ENCODE measurements at regions not wholly inside any gene's neighbourhood (a gene's known extent, or its start where the extent isn't known, plus 50 kb on each side); places are given as distances from the start of the nearest gene placed in this dataset.

GRCh38 chr15:29601811-29602210, 220.5 kb downstream of the TJP1 start:
- DNase-seq: no peak

GRCh38 chr15:29600262-29600661, 222.0 kb downstream of the TJP1 start:
- no peak for DNase-seq

- no peak for DNase-seq
Measured at GRCh38 chr15:29596266-29596665, 226.0 kb downstream of the TJP1 start.

GRCh38 chr15:29593629-29594028, 228.6 kb downstream of the TJP1 start:
- DNase-seq: no peak

- DNase-seq: no peak
Measured at GRCh38 chr15:29593111-29593510, 229.2 kb downstream of the TJP1 start.

- DNase-seq: no peak
Measured at GRCh38 chr15:29590701-29591100, 231.6 kb downstream of the TJP1 start.

- no peak for DNase-seq
Measured at GRCh38 chr15:29589975-29590374, 232.3 kb downstream of the TJP1 start.

GRCh38 chr15:29589416-29589815, 232.9 kb downstream of the TJP1 start:
- DNase-seq: no peak

- no peak for DNase-seq
Measured at GRCh38 chr15:29573197-29573838, 248.9 kb downstream of the TJP1 start.

- no peak for DNase-seq
Measured at GRCh38 chr15:29571792-29572431, 250.4 kb downstream of the TJP1 start.

- peak; percentile 76 for DNase-seq
Measured at GRCh38 chr15:29570948-29571791, 251.1 kb downstream of the TJP1 start.

GRCh38 chr15:29570121-29570947, 251.9 kb downstream of the TJP1 start:
- DNase-seq: peak; percentile 68

GRCh38 chr15:29569533-29570092, 252.7 kb downstream of the TJP1 start:
- DNase-seq: no peak

- no peak for DNase-seq
Measured at GRCh38 chr15:29568840-29569532, 253.3 kb downstream of the TJP1 start.

GRCh38 chr15:29567336-29567735, 254.9 kb downstream of the TJP1 start:
- no peak for DNase-seq

- DNase-seq: no peak
Measured at GRCh38 chr15:29566914-29567313, 255.4 kb downstream of the TJP1 start.

- no peak for DNase-seq
Measured at GRCh38 chr15:29563112-29563511, 259.2 kb downstream of the TJP1 start.

- no peak for DNase-seq
Measured at GRCh38 chr15:29560896-29561295, 261.4 kb downstream of the TJP1 start.

- DNase-seq: no peak
Measured at GRCh38 chr15:29558261-29558660, 264.0 kb downstream of the TJP1 start.

- DNase-seq: no peak
Measured at GRCh38 chr15:29557171-29557570, 265.1 kb downstream of the TJP1 start.

- DNase-seq: no peak
Measured at GRCh38 chr15:29556380-29556779, 265.9 kb downstream of the TJP1 start.

GRCh38 chr15:29554531-29554930, 267.7 kb downstream of the TJP1 start:
- no peak for DNase-seq

All from islet precursor cell (in vitro differentiated cells).